CD4-positive, alpha-beta memory T cell (primary cell): ENCODE measurements at regions not wholly inside any gene's neighbourhood (a gene's known extent, or its start where the extent isn't known, plus 50 kb on each side); places are given as distances from the start of the nearest gene placed in this dataset.

Experiments used
- CTCF ChIA-PET: fragments of 350-600 bp; sonication (Branson Sonifier 250); formaldehyde crosslinking; loops from one replicate; lab custom pipeline; 2021; ENCODE audit warnings: inconsistent platforms; ENCODE audit not compliant: partially characterized antibody; lab: Charles Lee
- POLR2A ChIA-PET: fragments of 350-600 bp; sonication (Branson Sonifier 250); formaldehyde crosslinking; loops from one replicate; lab custom pipeline; 2021; ENCODE audit not compliant: partially characterized antibody; lab: Charles Lee
- DNase-seq, 5 donors: peaks; one replicate each; pipeline versions ENCODE4 v3.0.0 to v3.0.0-alpha.2; 2020 to 2022; ENCODE audit warnings: mixed read lengths in 1 of 5
- H3K27ac ChIP-seq: one replicate; pipeline ENCODE4 v1.7.0; 2013; ENCODE audit warnings: low read depth, low read length
- H3K27me3 ChIP-seq: 2 replicates; pipeline ENCODE4 v1.7.0; 2013; ENCODE audit warnings: mild to moderate bottlenecking, low read length, moderate library complexity; ENCODE audit not compliant: insufficient read depth
- H3K36me3 ChIP-seq: 2 replicates; pipeline ENCODE4 v1.7.0; 2013; ENCODE audit warnings: mild to moderate bottlenecking, low read length, moderate library complexity; ENCODE audit not compliant: insufficient read depth
- H3K4me1 ChIP-seq: 2 replicates; pipeline ENCODE4 v1.7.0; 2013; ENCODE audit warnings: mild to moderate bottlenecking, low read length, moderate library complexity; ENCODE audit not compliant: insufficient read depth
- H3K4me3 ChIP-seq, 2 donors: one replicate each; pipeline ENCODE4 v1.7.0; 2013; ENCODE audit warnings: low read length in 2 of 2, mild to moderate bottlenecking in 1 of 2
- H3K9me3 ChIP-seq, 2 donors: one replicate each; pipeline ENCODE4 v1.7.0; 2013; ENCODE audit warnings: low read length in 2 of 2, control low read depth in 1 of 2; ENCODE audit not compliant: control insufficient read depth in 1 of 2
- H3K27ac Mint-ChIP-seq, 7 donors: one replicate each; pipeline ENCODE4 v1.8.0; 2020 to 2021; ENCODE audit warnings: mixed read lengths in 7 of 7, mild to moderate bottlenecking in 6 of 7, inconsistent platforms in 3 of 7, moderate library complexity in 3 of 7
- H3K27me3 Mint-ChIP-seq, 2 donors: one replicate each; pipeline ENCODE4 v1.8.0; 2020 to 2021; ENCODE audit warnings: mixed read lengths in 2 of 2
- H3K36me3 Mint-ChIP-seq, 2 donors: one replicate each; pipeline ENCODE4 v1.8.0; 2020 to 2021; ENCODE audit warnings: mixed read lengths in 2 of 2, inconsistent platforms in 1 of 2, mild to moderate bottlenecking in 1 of 2
- H3K4me1 Mint-ChIP-seq, 4 donors: one replicate each; pipeline ENCODE4 v1.8.0; 2020 to 2021; ENCODE audit warnings: mixed read lengths in 4 of 4, mild to moderate bottlenecking in 1 of 4
- H3K4me3 Mint-ChIP-seq, 8 donors: one replicate each; pipeline ENCODE4 v1.8.0; 2020 to 2021; ENCODE audit warnings: mixed read lengths in 8 of 8, mild to moderate bottlenecking in 7 of 8, moderate library complexity in 6 of 8, inconsistent platforms in 3 of 8
- H3K9me3 Mint-ChIP-seq, 8 donors: one replicate each; pipeline ENCODE4 v1.8.0; 2020 to 2021; ENCODE audit warnings: mixed read lengths in 8 of 8, mild to moderate bottlenecking in 5 of 8, inconsistent platforms in 3 of 8, moderate library complexity in 1 of 8
- intact Hi-C: fragments of 100-400 bp; cut with micrococcal nuclease; formaldehyde crosslinking; loops from one replicate; pipeline ENCODE4 v1.15.1; 2023

GRCh38 chr10:52635651-52636050, 136.9 kb downstream of the MBL2 start:
- no peaks in the 10 kb centered on the region for H3K27me3 Mint-ChIP-seq
- intact Hi-C loops, result no loop called here
- H3K36me3 Mint-ChIP-seq, result no peaks in the 10 kb centered on the region
- no peaks in the 10 kb centered on the region for H3K36me3 ChIP-seq
- no peak overlapping the region for H3K4me3 ChIP-seq
- no peaks in the 10 kb centered on the region for H3K4me1 Mint-ChIP-seq
- ChIA-PET CTCF (no interaction called here), POLR2A (no interaction called here)
- H3K9me3 ChIP-seq, result no peaks in the 10 kb centered on the region
- H3K27ac Mint-ChIP-seq, result no peak overlapping the region
- DNase-seq, result no peak
- no peaks in the 10 kb centered on the region for H3K4me1 ChIP-seq
- no peak overlapping the region for H3K4me3 Mint-ChIP-seq
- peaks cover 0 to 18% (median 11%) of the 10 kb centered on the region in 8 donors for H3K9me3 Mint-ChIP-seq
- no peaks in the 10 kb centered on the region for H3K27me3 ChIP-seq
- no peak overlapping the region for H3K27ac ChIP-seq

GRCh38 chr10:52636874-52637273, 135.7 kb downstream of the MBL2 start:
- no peaks in the 10 kb centered on the region for H3K4me1 ChIP-seq
- CTCF ChIA-PET, result no interaction called here
- POLR2A ChIA-PET, result no interaction called here

DNA sequence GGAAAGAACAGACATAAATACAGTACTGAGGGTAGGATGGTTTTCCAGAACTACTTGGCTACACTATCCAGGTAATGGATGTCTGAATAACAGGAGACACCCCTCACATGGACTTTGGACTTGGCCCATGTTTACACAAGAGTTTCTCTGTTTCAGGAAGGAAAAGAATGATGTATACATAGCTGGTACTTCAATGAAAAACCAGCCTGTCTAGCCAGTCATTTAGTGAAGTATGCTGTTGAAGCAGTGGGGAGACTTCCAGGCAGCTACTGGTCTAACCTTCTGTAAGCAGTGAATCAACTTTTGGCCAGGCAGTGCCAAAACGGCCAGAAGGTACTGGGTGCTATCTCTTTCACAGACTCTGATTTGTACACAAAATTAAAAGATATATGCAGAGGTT, 135.0 kb downstream of the MBL2 start:
- no peak overlapping the region for H3K4me3 Mint-ChIP-seq
- no peaks in the 10 kb centered on the region for H3K27me3 Mint-ChIP-seq
- CTCF ChIA-PET, result no interaction called here
- no peaks in the 10 kb centered on the region for H3K36me3 ChIP-seq
- H3K4me1 ChIP-seq, result no peaks in the 10 kb centered on the region
- H3K4me3 ChIP-seq, result no peak overlapping the region
- H3K27ac Mint-ChIP-seq, result no peak overlapping the region
- H3K27ac ChIP-seq, result no peak overlapping the region
- H3K9me3 ChIP-seq, result no peaks in the 10 kb centered on the region
- H3K27me3 ChIP-seq, result no peaks in the 10 kb centered on the region
- intact Hi-C loops, result no loop called here
- DNase-seq, result no peak
- H3K4me1 Mint-ChIP-seq, result no peaks in the 10 kb centered on the region
- H3K36me3 Mint-ChIP-seq, result no peaks in the 10 kb centered on the region
- POLR2A ChIA-PET, result no interaction called here
- H3K9me3 Mint-ChIP-seq, result peaks cover 0 to 22% (median 8%) of the 10 kb centered on the region in 8 donors

More at GRCh38 chr10:52636874-52637273, 135.7 kb downstream of the MBL2 start:
- Histone ChIP-seq H3K27ac (no peak overlapping the region), H3K36me3 (no peaks in the 10 kb centered on the region), H3K4me3 (no peak overlapping the region), H3K9me3 (no peaks in the 10 kb centered on the region), H3K27me3 (no peaks in the 10 kb centered on the region)
- DNase-seq, result no peak
- H3K9me3 Mint-ChIP-seq, result peaks cover 0 to 19% (median 9%) of the 10 kb centered on the region in 8 donors
- H3K36me3 Mint-ChIP-seq, result no peaks in the 10 kb centered on the region
- no peaks in the 10 kb centered on the region for H3K4me1 Mint-ChIP-seq
- H3K27me3 Mint-ChIP-seq, result no peaks in the 10 kb centered on the region
- no peak overlapping the region for H3K27ac Mint-ChIP-seq
- H3K4me3 Mint-ChIP-seq, result no peak overlapping the region
- intact Hi-C loops, result no loop called here

- Mint-ChIP-seq H3K27me3 (no peaks in the 10 kb centered on the region), H3K36me3 (no peaks in the 10 kb centered on the region), H3K4me3 (no peak overlapping the region), H3K9me3 (peaks cover 0 to 25% (median 10%) of the 10 kb centered on the region in 8 donors), H3K27ac (no peak overlapping the region), H3K4me1 (no peaks in the 10 kb centered on the region)
- intact Hi-C loops, result no loop called here
- ChIA-PET POLR2A (no interaction called here), CTCF (no interaction called here)
- no peak for DNase-seq
- H3K27ac ChIP-seq, result no peak overlapping the region
- no peaks in the 10 kb centered on the region for H3K36me3 ChIP-seq
- no peaks in the 10 kb centered on the region for H3K27me3 ChIP-seq
- H3K4me3 ChIP-seq, result no peak overlapping the region
- no peaks in the 10 kb centered on the region for H3K4me1 ChIP-seq
- no peaks in the 10 kb centered on the region for H3K9me3 ChIP-seq
Observed at GRCh38 chr10:52639652-52640051, 132.9 kb downstream of the MBL2 start.

- no peak for DNase-seq
- Mint-ChIP-seq H3K27me3 (no peaks in the 10 kb centered on the region), H3K9me3 (peaks cover 0 to 20% (median 12%) of the 10 kb centered on the region in 8 donors), H3K4me1 (no peaks in the 10 kb centered on the region), H3K27ac (no peak overlapping the region), H3K4me3 (no peak overlapping the region), H3K36me3 (no peaks in the 10 kb centered on the region)
- Histone ChIP-seq H3K36me3 (no peaks in the 10 kb centered on the region), H3K4me3 (no peak overlapping the region), H3K27me3 (no peaks in the 10 kb centered on the region), H3K4me1 (no peaks in the 10 kb centered on the region), H3K9me3 (no peaks in the 10 kb centered on the region), H3K27ac (no peak overlapping the region)
- CTCF ChIA-PET, result no interaction called here
- POLR2A ChIA-PET, result no interaction called here
- intact Hi-C loops, result no loop called here
Observed at GRCh38 chr10:52642208-52642607, 130.4 kb downstream of the MBL2 start.

- Mint-ChIP-seq H3K27me3 (no peaks in the 10 kb centered on the region), H3K36me3 (no peaks in the 10 kb centered on the region), H3K4me3 (no peak overlapping the region), H3K27ac (no peak overlapping the region), H3K4me1 (no peaks in the 10 kb centered on the region), H3K9me3 (peaks cover 0 to 15% (median 5%) of the 10 kb centered on the region in 8 donors)
- Histone ChIP-seq H3K27me3 (no peaks in the 10 kb centered on the region), H3K36me3 (no peaks in the 10 kb centered on the region), H3K4me3 (no peak overlapping the region), H3K4me1 (no peaks in the 10 kb centered on the region), H3K9me3 (no peaks in the 10 kb centered on the region), H3K27ac (no peak overlapping the region)
- no peak for DNase-seq
- CTCF ChIA-PET, result no interaction called here
- intact Hi-C loops, result no loop called here
- POLR2A ChIA-PET, result no interaction called here
Observed at GRCh38 chr10:52644373-52645186, 128.0 kb downstream of the MBL2 start.

DNA sequence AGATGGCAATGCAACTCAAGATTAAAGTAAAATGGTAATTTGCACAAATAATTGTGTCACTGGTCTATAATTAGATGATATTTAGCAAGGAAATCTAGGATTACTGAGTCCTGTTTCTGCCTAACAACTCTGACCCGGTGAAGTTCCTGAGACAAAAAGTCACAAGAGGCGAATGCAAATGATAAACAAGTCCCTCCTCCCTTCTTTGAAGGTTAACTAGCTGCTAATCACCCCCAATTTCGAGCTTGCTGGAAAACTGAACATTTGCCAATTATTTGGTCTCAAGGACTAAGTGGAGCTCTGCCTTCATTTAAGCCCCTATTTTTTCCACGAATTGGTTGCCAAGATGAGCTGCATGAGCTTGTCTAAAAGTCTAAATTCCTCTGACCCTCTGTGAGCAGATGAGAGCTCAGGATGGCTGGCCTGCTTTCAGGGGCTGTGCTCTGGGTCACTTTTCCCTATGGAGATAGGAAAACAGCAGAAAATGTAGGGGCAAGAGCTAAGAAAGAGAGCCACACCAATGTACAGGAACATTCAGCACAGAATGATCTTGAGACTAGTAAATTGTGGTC, 127.3 kb downstream of the MBL2 start:
- ChIA-PET POLR2A (no interaction called here), CTCF (no interaction called here)
- H3K4me3 ChIP-seq, result no peak overlapping the region
- no peak for DNase-seq
- Mint-ChIP-seq H3K4me3 (no peak overlapping the region), H3K36me3 (no peaks in the 10 kb centered on the region), H3K27ac (no peak overlapping the region), H3K9me3 (peaks cover 0 to 15% (median 5%) of the 10 kb centered on the region in 8 donors), H3K4me1 (no peaks in the 10 kb centered on the region), H3K27me3 (no peaks in the 10 kb centered on the region)
- H3K9me3 ChIP-seq, result no peaks in the 10 kb centered on the region
- no peaks in the 10 kb centered on the region for H3K36me3 ChIP-seq
- H3K27me3 ChIP-seq, result no peaks in the 10 kb centered on the region
- intact Hi-C loops, result no loop called here
- H3K4me1 ChIP-seq, result no peaks in the 10 kb centered on the region
- no peak overlapping the region for H3K27ac ChIP-seq
